Heart right ventricle (tissue), 16 donors: ENCODE measurements at regions not wholly inside any gene's neighbourhood (a gene's known extent, or its start where the extent isn't known, plus 50 kb on each side); places are given as distances from the start of the nearest gene placed in this dataset.

Experiments
- ATAC-seq, 8 donors: fragments of 200-7000 bp; cut with Tn5 transposase; one replicate each; pipeline ENCODE4 v1.9.1; 2020; ENCODE audit warnings: mild to moderate bottlenecking in 8 of 8, moderate library complexity in 8 of 8, moderate number of reproducible peaks in 1 of 8
- DNase-seq, 2 donors: peaks; one replicate each; pipeline ENCODE4 v3.0.0-alpha.2; 2020
- H3K27ac ChIP-seq, 10 donors: fragments of 200-600 bp; sonication (generic) in 2 of 10; one replicate each; pipeline versions ENCODE4 v1.5.0 to v1.8.0; 2020 to 2022; ENCODE audit warnings: mild to moderate bottlenecking in 3 of 10
- H3K27me3 ChIP-seq, 7 donors: fragments of 200-600 bp; one replicate each; pipeline ENCODE4 v1.8.0; 2021 to 2022; ENCODE audit warnings: mild to moderate bottlenecking in 2 of 7
- H3K36me3 ChIP-seq, 9 donors: fragments of 200-600 bp; sonication (generic) in 1 of 9; one replicate each; pipeline versions ENCODE4 v1.5.0 to v1.8.0; 2020 to 2022; ENCODE audit warnings: mild to moderate bottlenecking in 2 of 9
- H3K4me1 ChIP-seq, 9 donors: fragments of 200-600 bp; sonication (generic) in 1 of 9; one replicate each; pipeline versions ENCODE4 v1.5.0 to v1.8.0; 2020 to 2022; ENCODE audit warnings: mild to moderate bottlenecking in 4 of 9
- H3K4me3 ChIP-seq, 10 donors: fragments of 200-600 bp; sonication (generic) in 2 of 10; one replicate each; pipeline versions ENCODE4 v1.5.0 to v1.8.0; 2020 to 2022; ENCODE audit warnings: mild to moderate bottlenecking in 7 of 10, moderate library complexity in 2 of 10
- H3K9me3 ChIP-seq, 11 donors: fragments of 200-600 bp in 10 of 11; sonication (generic) in 2 of 11; one replicate each; pipeline versions ENCODE4 v1.5.0 to v1.8.0; 2013 to 2022; ENCODE audit warnings: mild to moderate bottlenecking in 2 of 11, control low read depth in 1 of 11, moderate library complexity in 1 of 11
- WGBS, 2 donors: extraction: QIAGEN DNeasy Blood & Tissue Kit; methylation state at CpG; one replicate each; pipeline ENCODE4 v1.1.7; 2013; ENCODE audit warnings: inconsistent platforms in 1 of 2; 5-methylcytosine and 5-hydroxymethylcytosine counted together
- intact Hi-C, 10 donors: fragments of 100-400 bp; cut with DNase I; formaldehyde crosslinking; loops; one replicate each; pipeline versions ENCODE4 v1.11.1 to v1.14.2; 2022
- TF ChIP-seq, protein P1 (sequence below), 9 donors: fragments of 200-600 bp; sonication (generic) in 2 of 9; IDR thresholded peaks; one replicate each; pipeline versions ENCODE4 v1.5.0 to v1.8.0; 2021 to 2022; ENCODE audit warnings: antibody characterized with exemption in 9 of 9, mild to moderate bottlenecking in 5 of 9, moderate library complexity in 1 of 9
- donor health status: Arrhythmogenic right ventricular cardiomyopathy.
- donor health status: ischemic (EF 13 %, LVEDD 7.1; RV severe dilation, severe dysfunction).
- donor health status: healthy with polysubstance abuse.
- donor health status: DM: no; HTN: yes; CAD: no.
- donor health status: DM: no; HTN: no; CAD: no.
- donor health status: ischemic (EF 25% LVEDD 6.9; RV normal size, moderate dysfunction).
- donor health status: ischemic (EF 25% LVEDD 5.7; RV mildly dilated, moderate dysfunction).
- donor health status: healthy.
- donor health status: DM: yes; HTN: yes; CAD: no.
- donor health status: Ischemic cardiomyopathy.
- donor health status: ischemic (EF 35%, LVEDD 5.7; RV mildly dilated, moderate dysfunction).
- donor health status: nonischemic (EF 11% LVEDD 7.7; RV severe dilation, severe dysfunction).
- donor health status: DM: yes; HTN: yes; CAD: no.
- donor health status: PGD.
- donor health status: ischemic (EF 29% LVEDD 5.4; RV normal size, mild dysfunction).
- donor health status: nonischemic (EF 23%, LVEDD 6.1; RV moderate dilation, normal function).

DNA sequence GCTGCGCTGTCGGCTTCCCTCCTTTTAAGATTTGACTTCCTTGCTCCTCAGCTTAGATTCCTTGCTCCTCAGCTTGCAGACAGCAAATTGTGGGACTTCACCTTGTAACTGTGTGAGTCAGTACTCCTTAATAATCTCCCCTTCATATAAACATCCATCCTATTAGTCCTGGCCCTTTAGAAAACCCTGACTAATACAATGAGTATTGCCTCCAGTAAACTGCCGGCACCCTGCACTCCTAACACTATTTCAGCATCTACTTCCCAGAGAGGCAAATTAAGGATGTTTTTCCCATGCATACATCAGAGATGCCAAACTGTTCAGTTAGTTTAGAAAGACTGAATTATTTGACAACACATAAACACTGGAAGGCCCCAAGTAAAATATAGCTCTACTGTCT is 611.3 kb upstream of the TMEM132C start:
- Histone ChIP-seq H3K9me3 (no peaks in the 10 kb centered on the region), H3K4me3 (no peak overlapping the region), H3K27me3 (peaks cover 0 to 4% (median 0%) of the 10 kb centered on the region in 7 donors), H3K27ac (no peak overlapping the region), H3K4me1 (no peaks in the 10 kb centered on the region), H3K36me3 (no peaks in the 10 kb centered on the region)
- intact Hi-C loops = no loop called here
- WGBS, 2 donors = 95 to 97% methylated on average over 3 of the region's 3 CpGs
- TF ChIP-seq, protein P1, sequence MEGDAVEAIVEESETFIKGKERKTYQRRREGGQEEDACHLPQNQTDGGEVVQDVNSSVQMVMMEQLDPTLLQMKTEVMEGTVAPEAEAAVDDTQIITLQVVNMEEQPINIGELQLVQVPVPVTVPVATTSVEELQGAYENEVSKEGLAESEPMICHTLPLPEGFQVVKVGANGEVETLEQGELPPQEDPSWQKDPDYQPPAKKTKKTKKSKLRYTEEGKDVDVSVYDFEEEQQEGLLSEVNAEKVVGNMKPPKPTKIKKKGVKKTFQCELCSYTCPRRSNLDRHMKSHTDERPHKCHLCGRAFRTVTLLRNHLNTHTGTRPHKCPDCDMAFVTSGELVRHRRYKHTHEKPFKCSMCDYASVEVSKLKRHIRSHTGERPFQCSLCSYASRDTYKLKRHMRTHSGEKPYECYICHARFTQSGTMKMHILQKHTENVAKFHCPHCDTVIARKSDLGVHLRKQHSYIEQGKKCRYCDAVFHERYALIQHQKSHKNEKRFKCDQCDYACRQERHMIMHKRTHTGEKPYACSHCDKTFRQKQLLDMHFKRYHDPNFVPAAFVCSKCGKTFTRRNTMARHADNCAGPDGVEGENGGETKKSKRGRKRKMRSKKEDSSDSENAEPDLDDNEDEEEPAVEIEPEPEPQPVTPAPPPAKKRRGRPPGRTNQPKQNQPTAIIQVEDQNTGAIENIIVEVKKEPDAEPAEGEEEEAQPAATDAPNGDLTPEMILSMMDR (IDR thresholded peaks at IDR 0.05) = no peak
- DNase-seq = no peak
- ATAC-seq = no peak

- no peak overlapping the region for H3K27ac ChIP-seq
- H3K36me3 ChIP-seq = no peaks in the 10 kb centered on the region
- no peak overlapping the region for H3K4me3 ChIP-seq
- H3K27me3 ChIP-seq = peaks cover 0 to 4% (median 0%) of the 10 kb centered on the region in 7 donors
- no peaks in the 10 kb centered on the region for H3K4me1 ChIP-seq
- H3K9me3 ChIP-seq = no peaks in the 10 kb centered on the region
- ATAC-seq (no peak), DNase-seq (no peak)
- WGBS, 2 donors = 65 to 71% methylated on average over 3 of the region's 3 CpGs
- intact Hi-C loops = no loop called here
- TF ChIP-seq, protein P1 (IDR thresholded peaks at IDR 0.05) = no peak
Measured at GRCh38 chr12:127656266-127656665, 610.7 kb upstream of the TMEM132C start.

DNA sequence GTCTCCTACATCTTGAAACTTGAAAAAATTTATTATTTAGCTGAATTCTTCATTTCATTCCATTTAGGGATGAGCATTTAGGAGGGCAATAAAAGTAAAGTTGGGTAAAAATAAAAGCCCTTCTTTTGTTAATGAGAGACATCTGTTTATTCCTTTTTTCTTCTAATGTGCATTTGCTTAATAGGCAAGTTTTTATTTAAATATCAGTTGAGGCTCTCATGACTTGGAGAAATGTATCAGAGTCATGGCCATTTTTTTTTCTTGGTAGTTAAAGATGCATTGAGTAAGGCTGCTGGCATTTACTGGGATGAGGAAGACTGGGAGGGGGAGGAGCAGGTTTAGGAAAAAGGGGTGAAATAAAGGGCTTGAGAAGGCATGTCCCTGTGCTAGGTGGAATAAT is 609.9 kb upstream of the TMEM132C start:
- intact Hi-C loops = no loop called here

DNA sequence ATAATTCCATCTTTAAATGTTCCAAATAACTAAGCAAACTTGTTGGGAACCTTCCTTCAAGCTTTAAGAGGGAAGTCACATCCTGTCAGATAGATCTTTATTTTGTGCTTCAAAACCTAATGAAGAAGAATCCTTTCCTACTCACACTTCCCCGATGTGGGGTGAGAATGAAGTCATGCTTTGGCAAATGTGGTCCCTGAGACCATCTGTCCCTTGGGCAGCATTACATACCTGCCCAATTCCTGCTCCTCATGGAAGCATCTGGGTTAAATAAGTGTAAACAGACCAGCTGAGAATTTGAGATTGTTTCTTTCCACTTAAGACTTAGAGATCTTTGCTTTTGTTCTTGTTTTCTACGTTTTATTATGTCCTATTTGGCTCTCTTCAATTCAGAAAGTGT is 606.0 kb upstream of the TMEM132C start:
- ATAC-seq (no peak), DNase-seq (no peak)
- 53 to 64% methylated on average over 2 of the region's 2 CpGs for WGBS, 2 donors
- H3K9me3 ChIP-seq = no peaks in the 10 kb centered on the region
- TF ChIP-seq, protein P1 (IDR thresholded peaks at IDR 0.05) = no peak
- no peaks in the 10 kb centered on the region for H3K36me3 ChIP-seq
- intact Hi-C loops = no loop called here
- H3K27ac ChIP-seq = no peak overlapping the region
- no peaks in the 10 kb centered on the region for H3K4me1 ChIP-seq
- no peak overlapping the region for H3K4me3 ChIP-seq
- H3K27me3 ChIP-seq = peaks cover 0 to 23% (median 3%) of the 10 kb centered on the region in 7 donors

More for the DNA sequence above, 609.9 kb upstream of the TMEM132C start:
- DNase-seq (no peak), ATAC-seq (no peak)
- Histone ChIP-seq H3K27me3 (peaks cover 0 to 4% (median 0%) of the 10 kb centered on the region in 7 donors), H3K9me3 (no peaks in the 10 kb centered on the region), H3K4me1 (no peaks in the 10 kb centered on the region), H3K4me3 (no peak overlapping the region), H3K27ac (no peak overlapping the region), H3K36me3 (no peaks in the 10 kb centered on the region)
- TF ChIP-seq, protein P1 (IDR thresholded peaks at IDR 0.05) = no peak
